KMS-11 (cell line): ENCODE measurements at regions not wholly inside any gene's neighbourhood (a gene's known extent, or its start where the extent isn't known, plus 50 kb on each side); places are given as distances from the start of the nearest gene placed in this dataset.

Source experiments
- H2AFZ ChIP-seq: fragments of 200-600 bp; sonication (generic); 2 replicates; pipeline ENCODE4 v1.6.1; 2016; ENCODE audit warnings: antibody characterized with exemption, mixed run types, low read depth
- H3K27ac ChIP-seq: fragments of 200-600 bp; sonication (generic); 2 replicates; pipeline ENCODE4 v1.6.1; 2016; ENCODE audit warnings: mild to moderate bottlenecking, mixed run types
- H3K27me3 ChIP-seq: fragments of 200-600 bp; sonication (generic); 2 replicates; pipeline ENCODE4 v1.6.1; 2017; ENCODE audit warnings: mild to moderate bottlenecking, low read depth, mixed run types, moderate library complexity; ENCODE audit not compliant: insufficient read depth
- H3K36me3 ChIP-seq: fragments of 200-600 bp; sonication (generic); 2 replicates; pipeline ENCODE4 v1.6.1; 2017; ENCODE audit warnings: mild to moderate bottlenecking, mixed run types; ENCODE audit not compliant: insufficient read depth
- H3K4me1 ChIP-seq: fragments of 200-600 bp; sonication (generic); 2 replicates; pipeline ENCODE4 v1.6.1; 2016; ENCODE audit warnings: mild to moderate bottlenecking, low read depth, mixed run types; ENCODE audit not compliant: poor library complexity, severe bottlenecking
- H3K4me2 ChIP-seq: fragments of 200-600 bp; sonication (generic); 2 replicates; pipeline ENCODE4 v1.7.0; 2016; ENCODE audit warnings: mild to moderate bottlenecking, mixed run types
- H3K4me3 ChIP-seq: fragments of 200-600 bp; sonication (generic); IDR thresholded peaks from 2 replicates; pipeline ENCODE4 v1.6.1; 2017; ENCODE audit warnings: low read depth, low read length, mixed read lengths; ENCODE audit not compliant: insufficient read depth
- H3K79me2 ChIP-seq: fragments of 200-600 bp; sonication (generic); 2 replicates; pipeline ENCODE4 v1.6.1; 2016; ENCODE audit warnings: low read depth, mixed run types; ENCODE audit not compliant: insufficient read depth
- H3K9ac ChIP-seq: fragments of 200-600 bp; sonication (generic); 2 replicates; pipeline ENCODE4 v1.6.1; 2016; ENCODE audit warnings: mild to moderate bottlenecking, mixed run types
- H4K20me1 ChIP-seq: fragments of 200-600 bp; sonication (generic); 2 replicates; pipeline ENCODE4 v1.6.1; 2016; ENCODE audit warnings: mild to moderate bottlenecking, mixed run types; ENCODE audit not compliant: insufficient read depth
- CTCF ChIP-seq: fragments of 200-600 bp; sonication (generic); conservative IDR thresholded peaks from 2 replicates; pipeline ENCODE4 v1.6.1; 2017; ENCODE audit warnings: low read depth, mild to moderate bottlenecking, antibody characterized with exemption, low read length, moderate library complexity, mixed read lengths

- no peak overlapping the region for H2AFZ ChIP-seq
- no peaks in the 10 kb centered on the region for H3K79me2 ChIP-seq
- H3K4me1 ChIP-seq: no peaks in the 10 kb centered on the region
- no peak overlapping the region for H3K9ac ChIP-seq
- no peak overlapping the region for H3K4me3 ChIP-seq
- H4K20me1 ChIP-seq: no peaks in the 10 kb centered on the region
- no peak overlapping the region for H3K27ac ChIP-seq
- no peak for TF ChIP-seq CTCF
- H3K27me3 ChIP-seq: no peaks in the 10 kb centered on the region
- no peak overlapping the region for H3K4me2 ChIP-seq
- H3K36me3 ChIP-seq: no peaks in the 10 kb centered on the region
Observed at GRCh38 chr16:64641343-64641742, 480.5 kb downstream of the CDH11 start.

GRCh38 chr16:64638766-64639165, 483.1 kb downstream of the CDH11 start:
- Histone ChIP-seq H3K79me2 (no peaks in the 10 kb centered on the region), H3K4me2 (no peak overlapping the region), H3K27me3 (no peaks in the 10 kb centered on the region), H4K20me1 (no peaks in the 10 kb centered on the region), H3K9ac (no peak overlapping the region), H2AFZ (no peak overlapping the region), H3K36me3 (no peaks in the 10 kb centered on the region), H3K4me3 (no peak overlapping the region), H3K4me1 (no peaks in the 10 kb centered on the region), H3K27ac (no peak overlapping the region)
- TF ChIP-seq CTCF: no peak

- no peak for TF ChIP-seq CTCF
- Histone ChIP-seq H4K20me1 (no peaks in the 10 kb centered on the region), H3K4me3 (no peak overlapping the region), H3K4me1 (no peaks in the 10 kb centered on the region), H3K9ac (no peak overlapping the region), H3K27ac (no peak overlapping the region), H2AFZ (no peak overlapping the region), H3K79me2 (no peaks in the 10 kb centered on the region), H3K36me3 (no peaks in the 10 kb centered on the region), H3K27me3 (no peaks in the 10 kb centered on the region), H3K4me2 (no peak overlapping the region)
Observed at GRCh38 chr16:64629622-64630021, 492.2 kb downstream of the CDH11 start.

GRCh38 chr16:64627781-64628180, 494.1 kb downstream of the CDH11 start:
- Histone ChIP-seq H3K4me1 (no peaks in the 10 kb centered on the region), H3K9ac (no peak overlapping the region), H3K27me3 (no peaks in the 10 kb centered on the region), H3K36me3 (no peaks in the 10 kb centered on the region), H3K4me3 (no peak overlapping the region), H3K4me2 (no peak overlapping the region), H3K79me2 (no peaks in the 10 kb centered on the region), H2AFZ (no peak overlapping the region), H4K20me1 (no peaks in the 10 kb centered on the region), H3K27ac (no peak overlapping the region)
- TF ChIP-seq CTCF: no peak

GRCh38 chr16:64627288-64627687, 494.6 kb downstream of the CDH11 start:
- no peak overlapping the region for H3K27ac ChIP-seq
- H3K9ac ChIP-seq: no peak overlapping the region
- H3K4me2 ChIP-seq: no peak overlapping the region
- no peaks in the 10 kb centered on the region for H3K27me3 ChIP-seq
- no peak overlapping the region for H3K4me3 ChIP-seq
- no peaks in the 10 kb centered on the region for H4K20me1 ChIP-seq
- no peaks in the 10 kb centered on the region for H3K79me2 ChIP-seq
- no peaks in the 10 kb centered on the region for H3K36me3 ChIP-seq
- no peak overlapping the region for H2AFZ ChIP-seq
- TF ChIP-seq CTCF: no peak
- no peaks in the 10 kb centered on the region for H3K4me1 ChIP-seq
